IPS-11a (cell line): ENCODE measurements at regions not wholly inside any gene's neighbourhood (a gene's known extent, or its start where the extent isn't known, plus 50 kb on each side); places are given as distances from the start of the nearest gene placed in this dataset.
"Not testable (repeated sequence)": the region's sequence is repeated elsewhere in the genome, so short reads cannot be mapped to it uniquely, and the experiment has no call there.

Experiments used
- H3K4me3 ChIP-seq: one replicate; pipeline ENCODE4 v1.5.1; 2013; ENCODE audit warnings: low read depth, low read length, control low read depth

DNA sequence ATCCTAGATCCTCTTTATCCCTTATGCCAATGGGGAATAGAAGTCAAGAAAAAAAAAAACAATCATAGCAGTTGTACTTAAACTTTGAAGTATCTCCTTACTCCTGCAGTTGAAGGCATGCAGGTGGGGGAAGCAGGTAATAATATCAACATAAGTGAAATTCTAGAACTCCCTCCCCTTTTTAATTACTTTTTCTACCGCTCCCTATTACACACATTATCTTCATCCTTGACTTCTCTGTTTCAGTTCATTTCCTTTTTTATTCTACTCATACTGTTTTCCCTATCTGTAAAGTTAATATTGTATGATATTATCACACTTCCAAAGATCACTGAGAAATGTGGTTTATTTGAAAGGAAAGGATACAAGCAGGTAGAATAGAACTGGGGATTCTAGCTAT lies 962.0 kb downstream of the PLA2G4A start:
- no peak overlapping the region for H3K4me3 ChIP-seq

- H3K4me3 ChIP-seq, result no peak overlapping the region
Measured at GRCh38 chr1:187794561-187794960, 965.8 kb downstream of the PLA2G4A start.

GRCh38 chr1:187809549-187809948 lies 980.8 kb downstream of the PLA2G4A start:
- H3K4me3 ChIP-seq, result no peak overlapping the region

- no peak overlapping the region for H3K4me3 ChIP-seq
Measured at GRCh38 chr1:187816646-187817045, 987.9 kb downstream of the PLA2G4A start.

DNA sequence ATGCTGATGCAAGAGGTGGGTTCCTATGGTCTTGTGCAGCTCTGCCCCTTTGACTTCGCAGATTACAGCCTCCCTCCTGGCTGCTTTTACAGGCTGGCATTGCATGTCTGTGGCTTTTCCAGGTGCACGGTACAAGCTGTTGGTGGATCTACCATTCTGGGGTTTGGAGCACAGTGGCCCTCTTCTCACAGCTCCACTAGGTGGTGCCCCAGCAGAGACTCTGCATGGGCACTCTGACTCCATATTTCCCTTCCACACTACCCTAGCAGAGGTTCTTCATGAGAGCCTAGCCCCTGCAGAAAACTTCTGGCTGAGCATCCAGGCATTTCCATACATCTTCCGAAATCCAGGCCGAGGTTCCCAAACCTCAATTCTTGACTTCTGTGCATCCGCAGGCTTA lies 989.0 kb downstream of the PLA2G4A start:
- no peak overlapping the region for H3K4me3 ChIP-seq

DNA sequence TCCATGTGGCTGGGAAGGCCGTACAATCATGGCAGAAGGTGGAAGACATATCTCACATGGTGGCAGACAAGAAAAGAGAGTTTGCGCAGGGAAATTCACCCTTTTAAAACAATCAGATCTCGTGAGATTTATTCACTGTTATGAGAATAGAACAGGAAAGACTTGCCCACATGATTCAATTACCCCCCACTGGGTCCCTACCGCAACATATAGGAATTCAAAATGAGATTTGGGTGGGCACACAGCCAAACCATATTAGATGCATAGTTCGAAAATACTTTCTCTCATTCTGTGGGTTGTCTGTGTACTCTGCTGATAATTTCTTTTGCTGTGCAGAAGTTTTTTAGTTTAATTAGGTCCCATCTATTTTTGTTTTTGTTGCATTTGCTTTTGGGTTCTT lies 990.3 kb downstream of the PLA2G4A start:
- H3K4me3 ChIP-seq, result no peak overlapping the region

GRCh38 chr1:187836557-187836956 lies 1007.8 kb downstream of the PLA2G4A start:
- no peak overlapping the region for H3K4me3 ChIP-seq

GRCh38 chr1:187837787-187838186 lies 1009.0 kb downstream of the PLA2G4A start:
- H3K4me3 ChIP-seq, result no peak overlapping the region

- H3K4me3 ChIP-seq, result no peak overlapping the region
Measured at GRCh38 chr1:187838335-187839293, 1009.9 kb downstream of the PLA2G4A start.

DNA sequence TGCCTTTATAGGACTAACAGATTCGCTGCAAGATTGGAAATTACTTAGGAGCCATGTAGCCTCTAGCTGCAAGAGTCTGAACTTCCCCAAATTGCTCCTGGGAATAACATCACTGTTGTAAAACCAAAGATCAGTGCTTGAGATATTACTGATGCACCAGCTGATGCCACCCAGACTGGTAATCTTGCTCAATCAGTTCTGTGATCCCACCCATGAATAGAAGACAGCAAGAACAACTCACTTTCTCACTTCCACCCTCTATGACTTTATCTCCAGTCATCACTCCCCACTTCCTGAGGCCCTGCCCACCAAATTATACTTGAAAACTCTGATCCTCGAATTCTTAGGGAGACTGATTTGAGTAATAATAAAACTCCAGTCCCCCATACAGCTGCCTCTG lies 1011.1 kb downstream of the PLA2G4A start:
- H3K4me3 ChIP-seq, result no peak overlapping the region

GRCh38 chr1:187840557-187840956 lies 1011.8 kb downstream of the PLA2G4A start:
- H3K4me3 ChIP-seq, result no peak overlapping the region

DNA sequence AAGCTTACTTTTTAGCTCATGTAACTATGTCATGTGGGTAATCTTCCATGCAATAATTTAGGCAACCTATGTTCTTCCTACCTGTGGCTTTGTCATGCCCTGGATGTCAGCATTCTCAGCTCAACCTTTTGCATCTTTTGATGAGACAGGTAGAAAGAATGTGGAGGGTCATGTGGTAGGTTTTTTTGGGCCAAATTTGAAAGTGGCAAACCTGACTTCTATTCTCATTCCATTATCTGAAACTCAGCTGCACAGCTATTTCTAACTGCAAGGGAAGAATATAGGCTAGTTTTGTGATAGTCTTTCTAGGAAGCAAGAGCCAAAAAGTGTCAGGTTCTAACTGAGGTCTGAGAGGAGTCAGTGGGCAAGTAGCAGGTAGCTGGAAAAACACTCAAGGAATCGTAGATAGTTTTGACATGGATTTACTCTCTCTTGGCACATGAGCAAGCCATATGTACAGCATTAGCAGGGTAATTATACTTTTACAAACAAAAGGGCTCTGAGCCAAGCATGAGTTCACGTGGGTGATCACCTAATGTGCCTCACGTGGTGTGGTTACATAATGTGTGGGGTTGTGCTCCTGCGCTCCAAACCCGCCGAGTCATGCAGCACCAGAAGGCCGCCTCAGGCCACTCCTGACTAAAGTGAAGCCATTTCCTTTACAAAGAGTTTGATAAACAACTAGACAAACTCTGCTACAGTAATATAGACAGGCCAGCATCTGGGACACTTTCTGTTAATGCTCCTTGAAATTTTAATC lies 1013.8 kb downstream of the PLA2G4A start:
- H3K4me3 ChIP-seq, result no peak overlapping the region

GRCh38 chr1:187844313-187844712 lies 1015.6 kb downstream of the PLA2G4A start:
- H3K4me3 ChIP-seq, result no peak overlapping the region

DNA sequence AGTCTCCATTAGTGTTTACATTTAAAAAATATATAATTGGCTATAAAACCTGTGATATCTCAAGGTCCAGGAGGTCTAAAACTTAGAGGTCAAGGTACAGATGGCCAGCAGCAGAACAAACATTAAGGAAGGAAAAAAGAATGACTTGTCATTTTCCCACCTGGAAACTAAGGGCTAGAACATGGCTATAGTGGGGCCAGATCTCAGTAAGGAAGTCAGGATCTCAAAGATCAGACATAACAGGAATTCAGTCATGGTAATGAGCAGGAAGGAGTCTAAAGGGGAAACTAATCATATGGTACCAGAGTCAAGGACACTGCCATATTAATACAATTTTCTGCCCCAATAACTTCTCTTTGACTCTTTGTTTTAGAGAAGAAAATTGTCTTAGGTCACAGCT lies 1018.8 kb downstream of the PLA2G4A start:
- no peak overlapping the region for H3K4me3 ChIP-seq

DNA sequence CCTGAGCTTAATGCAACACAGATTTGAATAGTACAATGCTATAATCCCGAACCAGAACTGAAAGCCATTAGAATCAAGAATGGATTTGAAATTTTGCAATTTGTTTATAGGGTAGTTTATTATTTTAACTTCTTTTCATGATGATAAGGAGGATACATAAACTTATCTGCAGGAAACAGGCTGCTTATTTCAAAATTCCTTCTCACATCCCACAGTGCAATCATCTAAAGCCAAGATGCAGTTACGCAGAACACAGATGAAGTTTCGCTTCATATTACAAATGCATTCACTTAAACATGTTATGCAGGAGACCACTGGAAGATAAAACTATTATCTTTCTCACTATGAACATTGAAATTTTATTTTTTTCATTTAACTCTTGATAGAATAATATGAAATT lies 1019.6 kb downstream of the PLA2G4A start:
- H3K4me3 ChIP-seq, result no peak overlapping the region

GRCh38 chr1:187850146-187850545 lies 1021.4 kb downstream of the PLA2G4A start:
- H3K4me3 ChIP-seq, result not testable (repeated sequence)

- H3K4me3 ChIP-seq, result no peak overlapping the region
Measured at GRCh38 chr1:187853505-187853904, 1024.8 kb downstream of the PLA2G4A start.

- no peak overlapping the region for H3K4me3 ChIP-seq
Measured at GRCh38 chr1:187854457-187854856, 1025.7 kb downstream of the PLA2G4A start.

DNA sequence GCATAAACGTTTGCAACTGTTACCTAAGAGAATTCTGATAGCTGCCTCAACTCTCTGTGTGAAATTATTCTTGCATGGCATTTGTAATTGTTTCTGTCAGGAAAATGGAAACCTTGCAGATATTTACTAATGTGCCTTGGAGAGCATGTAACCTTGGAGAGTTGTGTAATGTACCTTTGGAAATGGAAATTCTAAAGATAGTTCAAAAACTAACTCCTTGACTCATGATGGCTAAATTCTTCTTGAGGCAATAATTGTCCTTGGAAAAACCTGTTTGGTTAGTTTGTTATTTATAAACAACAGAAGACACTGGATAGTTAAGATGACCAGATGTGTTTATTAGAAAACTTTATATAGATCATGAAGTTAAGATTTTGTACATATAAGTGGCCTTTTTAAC lies 1033.8 kb downstream of the PLA2G4A start:
- H3K4me3 ChIP-seq, result no peak overlapping the region

- H3K4me3 ChIP-seq, result no peak overlapping the region
Measured at GRCh38 chr1:187870552-187870951, 1041.8 kb downstream of the PLA2G4A start.

GRCh38 chr1:187871177-187871845 lies 1042.6 kb downstream of the PLA2G4A start:
- H3K4me3 ChIP-seq, result no peak overlapping the region
